Thoracic aorta (tissue), 2 donors: ENCODE measurements at regions not wholly inside any gene's neighbourhood (a gene's known extent, or its start where the extent isn't known, plus 50 kb on each side); places are given as distances from the start of the nearest gene placed in this dataset.

ENCODE experiments used
- ATAC-seq: fragments of 150-250 bp; one replicate; pipeline ENCODE4 v1.8.0; 2017; ENCODE audit warnings: low read depth; ENCODE audit not compliant: insufficient number of reproducible peaks, low FRiP score
- DNase-seq: peaks from one replicate; pipeline ENCODE4 v3.0.0-alpha.2; 2020; ENCODE audit warnings: low spot score
- H3K27ac ChIP-seq, 2 donors: fragments of 200-600 bp; sonication (generic); 1 replicate in 1 of 2; 2 replicates in 1 of 2; pipeline ENCODE4 v1.5.1; 2016; ENCODE audit warnings: mild to moderate bottlenecking in 2 of 2, moderate library complexity in 2 of 2
- H3K27me3 ChIP-seq: fragments of 200-600 bp; sonication (generic); replicated peaks from 2 replicates; pipeline ENCODE4 v1.6.0; 2016; ENCODE audit warnings: mild to moderate bottlenecking; ENCODE audit not compliant: insufficient read depth
- H3K36me3 ChIP-seq: fragments of 200-600 bp; sonication (generic); one replicate; pipeline ENCODE4 v1.5.1; 2016
- H3K4me1 ChIP-seq, 2 donors: fragments of 200-600 bp; sonication (generic); 1 replicate in 1 of 2; 2 replicates in 1 of 2; pipeline versions ENCODE4 v1.5.1 to v1.6.0; 2016; ENCODE audit warnings: low read depth in 2 of 2, mild to moderate bottlenecking in 1 of 2; ENCODE audit not compliant: control insufficient read depth in 1 of 2
- H3K4me3 ChIP-seq: fragments of 200-600 bp; sonication (generic); 2 replicates; pipeline ENCODE4 v1.5.1; 2016; ENCODE audit warnings: mild to moderate bottlenecking
- H3K9me3 ChIP-seq: fragments of 200-600 bp; sonication (generic); 2 replicates; pipeline ENCODE4 v1.5.1; 2016
- CTCF ChIP-seq: fragments of 200-600 bp; sonication (generic); IDR thresholded peaks from one replicate; pipeline ENCODE4 v1.5.1; 2019; ENCODE audit warnings: antibody characterized with exemption

GRCh38 chr12:13462450-13462849 is 265.9 kb downstream of the EMP1 start:
- no peak overlapping the region for H3K27ac ChIP-seq
- no peaks in the 10 kb centered on the region for H3K9me3 ChIP-seq
- no peaks in the 10 kb centered on the region for H3K4me1 ChIP-seq
- H3K27me3 ChIP-seq = no peaks in the 10 kb centered on the region
- DNase-seq (no peak), ATAC-seq (no peak)
- H3K36me3 ChIP-seq = no peaks in the 10 kb centered on the region
- H3K4me3 ChIP-seq = no peak overlapping the region
- TF ChIP-seq CTCF = no peak

GRCh38 chr12:13455778-13456144 is 259.2 kb downstream of the EMP1 start:
- Histone ChIP-seq H3K36me3 (no peaks in the 10 kb centered on the region), H3K27ac (no peak overlapping the region), H3K4me3 (no peak overlapping the region), H3K4me1 (no peaks in the 10 kb centered on the region), H3K27me3 (no peaks in the 10 kb centered on the region), H3K9me3 (no peaks in the 10 kb centered on the region)
- DNase-seq (no peak), ATAC-seq (no peak)
- TF ChIP-seq CTCF = no peak

GRCh38 chr12:13454991-13455777 is 258.7 kb downstream of the EMP1 start:
- no peak overlapping the region for H3K27ac ChIP-seq
- H3K27me3 ChIP-seq = no peaks in the 10 kb centered on the region
- H3K9me3 ChIP-seq = no peaks in the 10 kb centered on the region
- no peaks in the 10 kb centered on the region for H3K36me3 ChIP-seq
- ATAC-seq (no peak), DNase-seq (no peak)
- H3K4me3 ChIP-seq = no peak overlapping the region
- TF ChIP-seq CTCF = no peak
- no peaks in the 10 kb centered on the region for H3K4me1 ChIP-seq

- Histone ChIP-seq H3K27ac (no peak overlapping the region), H3K4me3 (no peak overlapping the region), H3K36me3 (no peaks in the 10 kb centered on the region), H3K9me3 (no peaks in the 10 kb centered on the region), H3K27me3 (no peaks in the 10 kb centered on the region), H3K4me1 (no peaks in the 10 kb centered on the region)
- DNase-seq (no peak), ATAC-seq (no peak)
- no peak for TF ChIP-seq CTCF
Observed at GRCh38 chr12:13452955-13453570, 256.5 kb downstream of the EMP1 start.

- no peak for ATAC-seq
- Histone ChIP-seq H3K4me3 (no peak overlapping the region), H3K9me3 (no peaks in the 10 kb centered on the region), H3K4me1 (no peaks in the 10 kb centered on the region), H3K36me3 (no peaks in the 10 kb centered on the region), H3K27me3 (no peaks in the 10 kb centered on the region), H3K27ac (no peak overlapping the region)
- no peak for DNase-seq
- TF ChIP-seq CTCF = no peak
Observed at GRCh38 chr12:13451776-13452175, 255.2 kb downstream of the EMP1 start.
